ENCODE measurements at regions not wholly inside any gene's neighbourhood (a gene's known extent, or its start where the extent isn't known, plus 50 kb on each side); places are given as distances from the start of the nearest gene placed in this dataset.

DNA sequence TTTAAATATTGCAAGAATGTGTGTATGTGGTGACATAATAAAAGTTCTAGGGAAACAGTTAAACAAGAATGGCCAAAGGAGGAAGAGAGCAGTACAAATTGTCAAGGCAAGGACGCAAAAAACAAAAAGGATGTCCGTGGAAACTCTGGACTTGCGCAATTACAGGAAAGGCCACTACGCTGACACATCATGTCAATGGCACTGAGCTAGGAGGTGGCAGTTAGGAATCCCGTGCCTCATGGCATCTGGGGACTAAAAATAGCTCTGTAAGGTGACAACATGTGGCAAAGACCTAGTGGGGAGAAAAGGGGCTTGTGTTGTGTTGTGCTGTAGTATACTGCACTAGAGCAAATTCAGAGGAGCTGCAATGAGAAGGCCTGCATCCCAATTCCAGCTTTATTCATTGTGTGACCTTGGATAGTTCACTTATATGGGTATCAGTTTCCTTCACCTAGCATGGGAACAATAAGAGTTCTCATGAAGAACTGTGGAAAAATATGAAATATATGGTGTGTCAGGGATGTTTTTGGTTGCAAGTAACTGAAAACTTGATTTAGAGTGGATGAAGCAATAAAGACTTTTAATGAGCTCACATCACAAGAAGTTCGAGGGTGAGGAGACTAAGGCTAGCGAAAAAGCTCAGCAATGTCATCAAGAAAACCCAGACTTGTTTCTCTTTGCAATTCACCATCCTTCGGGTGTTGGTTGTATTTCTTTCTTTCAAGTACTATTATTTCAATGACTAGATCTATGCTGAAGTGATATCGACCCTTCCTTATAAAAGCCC, 124.1 kb upstream of the STC2 start:
- H3K27me3 Mint-ChIP-seq (ENCODE audit: low read depth in 3 of 3), result peaks cover 0 to 3% (median 0%) of the 10 kb centered on the region in 3 donors
- Histone ChIP-seq H2AFZ (ENCODE audit: insufficient read depth, low read depth, low read length, poor library complexity, severe bottlenecking) (no peak overlapping the region), H3K9ac (ENCODE audit: insufficient read depth, low read length, poor library complexity, severe bottlenecking) (no peak overlapping the region), H3K27ac (ENCODE audit: low read depth in 1 of 2, low read length in 2 of 2) (peak overlapping the region; percentile 1 to 30), H3K79me2 (ENCODE audit: insufficient read depth, low read length) (no peaks in the 10 kb centered on the region), H3K4me1 (ENCODE audit: control insufficient read depth in 1 of 2, insufficient read depth in 2 of 2, low read length in 2 of 2) (peaks cover 28 to 29% of the 10 kb centered on the region in 2 donors), H3K9me3 (replicated peaks in 1 of 2; ENCODE audit: control insufficient read depth in 1 of 2, insufficient read depth in 1 of 2, low read length in 2 of 2) (no peaks in the 10 kb centered on the region), H3K27me3 (ENCODE audit: control insufficient read depth in 2 of 2, insufficient read depth in 2 of 2, low read length in 2 of 2) (no peaks in the 10 kb centered on the region), H3K36me3 (replicated peaks in 1 of 2; ENCODE audit: control insufficient read depth in 1 of 2, insufficient read depth in 2 of 2, low read length in 2 of 2) (no peaks in the 10 kb centered on the region), H4K20me1 (ENCODE audit: insufficient read depth, low read length) (no peaks in the 10 kb centered on the region), H3K4me2 (replicated peaks; ENCODE audit: extremely low read depth, low read length, poor library complexity, severe bottlenecking) (no peak overlapping the region), H3K4me3 (replicated peaks in 1 of 3; ENCODE audit: low read depth in 2 of 3, low read length in 3 of 3) (no peak overlapping the region)
- H3K9me3 Mint-ChIP-seq, result peaks cover 0 to 3% (median 0%) of the 10 kb centered on the region in 7 donors
- no peaks in the 10 kb centered on the region for H3K36me3 Mint-ChIP-seq
- intact Hi-C loops (cut with micrococcal nuclease), result no loop called here
- H3K27ac Mint-ChIP-seq, result peak overlapping the region; percentile 38 to 90 (median 84)
- H3K4me1 Mint-ChIP-seq, result peaks cover 34% of the 10 kb centered on the region
- no peak overlapping the region for H3K4me3 Mint-ChIP-seq
- peak; percentile 74 to 98 (median 74) for DNase-seq
- TF ChIP-seq, protein P1, sequence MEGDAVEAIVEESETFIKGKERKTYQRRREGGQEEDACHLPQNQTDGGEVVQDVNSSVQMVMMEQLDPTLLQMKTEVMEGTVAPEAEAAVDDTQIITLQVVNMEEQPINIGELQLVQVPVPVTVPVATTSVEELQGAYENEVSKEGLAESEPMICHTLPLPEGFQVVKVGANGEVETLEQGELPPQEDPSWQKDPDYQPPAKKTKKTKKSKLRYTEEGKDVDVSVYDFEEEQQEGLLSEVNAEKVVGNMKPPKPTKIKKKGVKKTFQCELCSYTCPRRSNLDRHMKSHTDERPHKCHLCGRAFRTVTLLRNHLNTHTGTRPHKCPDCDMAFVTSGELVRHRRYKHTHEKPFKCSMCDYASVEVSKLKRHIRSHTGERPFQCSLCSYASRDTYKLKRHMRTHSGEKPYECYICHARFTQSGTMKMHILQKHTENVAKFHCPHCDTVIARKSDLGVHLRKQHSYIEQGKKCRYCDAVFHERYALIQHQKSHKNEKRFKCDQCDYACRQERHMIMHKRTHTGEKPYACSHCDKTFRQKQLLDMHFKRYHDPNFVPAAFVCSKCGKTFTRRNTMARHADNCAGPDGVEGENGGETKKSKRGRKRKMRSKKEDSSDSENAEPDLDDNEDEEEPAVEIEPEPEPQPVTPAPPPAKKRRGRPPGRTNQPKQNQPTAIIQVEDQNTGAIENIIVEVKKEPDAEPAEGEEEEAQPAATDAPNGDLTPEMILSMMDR (IDR thresholded peaks at IDR 0.05), result no peak
- 16% methylated on average over 6 of the region's 9 CpGs for WGBS (ENCODE audit: insufficient coverage)

DNA sequence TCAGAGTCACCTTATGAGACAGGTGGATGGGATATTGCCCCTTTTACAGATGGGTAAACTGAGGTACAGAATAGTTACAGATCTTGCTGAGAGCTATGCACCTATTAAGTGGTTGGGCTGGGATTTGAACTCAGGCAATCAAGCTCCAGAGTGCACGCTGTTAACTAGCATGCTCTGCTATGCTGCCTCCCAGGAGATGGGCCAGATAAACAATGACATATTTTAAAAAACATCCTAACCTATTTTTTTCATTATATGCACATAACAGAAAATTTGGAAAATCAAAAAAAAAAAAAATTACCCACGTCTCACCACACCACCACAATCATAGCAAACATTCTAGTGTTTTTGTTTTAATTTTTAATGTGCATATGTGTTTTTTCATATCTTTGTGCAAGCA, 123.4 kb upstream of the STC2 start:
- no CpG with 5 or more reads among the region's 2 CpGs for whole genome bisulfite sequencing (ENCODE audit: insufficient coverage)
- H3K4me3 Mint-ChIP-seq, result no peak overlapping the region

More for the DNA sequence above, 123.4 kb upstream of the STC2 start:
- Histone ChIP-seq H3K4me2 (replicated peaks; ENCODE audit: extremely low read depth, low read length, poor library complexity, severe bottlenecking) (no peak overlapping the region), H2AFZ (ENCODE audit: insufficient read depth, low read depth, low read length, poor library complexity, severe bottlenecking) (no peak overlapping the region), H3K27ac (ENCODE audit: low read depth in 1 of 2, low read length in 2 of 2) (peak overlapping the region in 1 of 2 donors; percentile 30), H4K20me1 (ENCODE audit: insufficient read depth, low read length) (no peaks in the 10 kb centered on the region), H3K4me1 (ENCODE audit: control insufficient read depth in 1 of 2, insufficient read depth in 2 of 2, low read length in 2 of 2) (peaks cover 22 to 24% of the 10 kb centered on the region in 2 donors), H3K9ac (ENCODE audit: insufficient read depth, low read length, poor library complexity, severe bottlenecking) (no peak overlapping the region), H3K36me3 (replicated peaks in 1 of 2; ENCODE audit: control insufficient read depth in 1 of 2, insufficient read depth in 2 of 2, low read length in 2 of 2) (no peaks in the 10 kb centered on the region), H3K9me3 (replicated peaks in 1 of 2; ENCODE audit: control insufficient read depth in 1 of 2, insufficient read depth in 1 of 2, low read length in 2 of 2) (no peaks in the 10 kb centered on the region), H3K79me2 (ENCODE audit: insufficient read depth, low read length) (no peaks in the 10 kb centered on the region), H3K4me3 (replicated peaks in 1 of 3; ENCODE audit: low read depth in 2 of 3, low read length in 3 of 3) (no peak overlapping the region), H3K27me3 (ENCODE audit: control insufficient read depth in 2 of 2, insufficient read depth in 2 of 2, low read length in 2 of 2) (peaks cover 0 to 2% of the 10 kb centered on the region in 2 donors)
- Mint-ChIP-seq H3K36me3 (no peaks in the 10 kb centered on the region), H3K4me1 (peaks cover 28% of the 10 kb centered on the region), H3K9me3 (peaks cover 0 to 3% (median 0%) of the 10 kb centered on the region in 7 donors), H3K27ac (peak overlapping the region; percentile 26 to 89 (median 84)), H3K27me3 (ENCODE audit: low read depth in 3 of 3) (peaks cover 0 to 2% (median 0%) of the 10 kb centered on the region in 3 donors)
- DNase-seq, result no peak
- TF ChIP-seq, protein P1 (IDR thresholded peaks at IDR 0.05), result no peak
- intact Hi-C loops (cut with micrococcal nuclease), result no loop called here
